Transverse colon (tissue), 3 donors: ENCODE measurements at regions not wholly inside any gene's neighbourhood (a gene's known extent, or its start where the extent isn't known, plus 50 kb on each side); places are given as distances from the start of the nearest gene placed in this dataset.

Experiments
- CTCF ChIP-seq, 5 experiments: fragments of 200-600 bp in 3 of 5; fragments of 450-650 bp in 2 of 5; sonication (generic) in 3 of 5; IDR thresholded peaks; 1 replicate in 2 of 5; 2 replicates in 3 of 5; pipeline ENCODE4 v1.5.1; 2016 to 2017; ENCODE audit warnings: antibody characterized with exemption in 5 of 5, inconsistent platforms in 3 of 5, mild to moderate bottlenecking in 2 of 5, moderate library complexity in 1 of 5
- POLR2A ChIP-seq: fragments of 450-650 bp; IDR thresholded peaks from one replicate; pipeline ENCODE4 v1.6.1; 2016; ENCODE audit warnings: antibody characterized with exemption, mild to moderate bottlenecking, moderate library complexity

- TF ChIP-seq POLR2A = no peak
- TF ChIP-seq CTCF (IDR thresholded peaks at IDR 0.05) = no peak
These were observed 565.9 kb upstream of the NRG3 start for GRCh38 chr10:81309041-81309552.
